ENCODE measurements at regions not wholly inside any gene's neighbourhood (a gene's known extent, or its start where the extent isn't known, plus 50 kb on each side); places are given as distances from the start of the nearest gene placed in this dataset.
A peak's percentile ranks its signal among the peaks of the same experiment; 100 is the strongest.
"Not testable (repeated sequence)": the region's sequence is repeated elsewhere in the genome, so short reads cannot be mapped to it uniquely, and the experiment has no call there.

DNA sequence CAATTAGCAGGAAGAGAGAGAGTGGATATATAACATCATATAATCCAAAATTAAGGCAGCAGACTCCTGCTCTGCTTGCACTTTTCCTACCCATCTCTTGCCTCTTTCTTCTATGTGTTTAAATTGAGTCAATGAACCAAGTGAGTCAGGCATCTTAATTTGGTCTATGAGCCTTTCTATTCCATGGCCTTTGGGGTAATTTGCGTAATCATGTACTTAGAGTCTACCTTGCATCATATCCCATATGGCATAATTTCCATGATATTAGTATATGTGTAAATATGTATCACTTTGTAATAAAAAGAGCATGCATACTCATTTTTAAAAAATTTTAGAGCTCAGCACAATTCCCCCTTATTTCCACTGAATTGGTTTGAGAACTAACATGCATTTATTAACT is 555.2 kb downstream of the STK39 start:
- DNase-seq = no peak

GRCh38 chr2:167689444-167689843 is 558.0 kb downstream of the STK39 start:
- DNase-seq = no peak

DNA sequence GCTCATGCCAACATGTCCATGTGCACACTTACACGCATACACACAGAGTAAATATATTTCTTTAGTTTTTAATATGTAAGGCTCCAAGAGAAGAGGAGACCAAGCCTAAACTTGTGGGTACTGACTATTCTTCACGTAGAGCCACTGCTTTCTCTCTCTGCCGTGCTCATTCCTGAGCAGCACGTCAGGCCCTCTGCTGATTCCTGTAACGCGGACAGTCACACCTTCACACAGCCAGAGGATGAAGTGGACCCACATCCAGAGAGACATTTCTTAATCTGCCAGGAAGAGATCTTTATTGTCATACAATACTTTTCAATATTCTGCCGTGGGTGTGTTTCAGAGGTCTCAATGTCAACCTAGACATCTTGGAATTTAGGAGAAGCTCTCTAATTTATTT is 560.7 kb downstream of the STK39 start:
- no peak for DNase-seq

GRCh38 chr2:167681234-167682015 is 566.0 kb downstream of the STK39 start:
- DNase-seq = peak in 10 of 56 donors; percentile 5 to 47 (median 26)

- DNase-seq = no peak
Measured at GRCh38 chr2:167678158-167678557, 569.2 kb downstream of the STK39 start.

DNA sequence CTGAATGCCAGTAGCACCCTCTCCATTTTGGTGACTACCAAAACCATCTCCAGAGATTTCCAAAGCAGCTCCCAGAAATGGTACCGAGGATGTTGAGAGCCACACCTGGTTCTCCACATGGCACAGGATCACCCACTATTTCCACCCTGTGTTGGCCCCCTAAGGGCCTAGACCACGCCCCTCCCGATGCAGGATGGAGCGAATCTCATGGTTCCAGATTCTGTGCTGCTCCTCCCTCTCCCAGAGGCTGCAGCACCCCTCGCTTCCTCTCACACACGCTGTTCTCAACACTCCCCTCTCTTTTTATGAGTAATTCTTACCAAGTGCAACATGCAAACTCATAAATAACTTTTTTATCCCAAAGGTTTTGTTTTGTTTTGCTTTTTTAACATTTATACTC is 571.5 kb downstream of the STK39 start:
- no peak for DNase-seq

DNA sequence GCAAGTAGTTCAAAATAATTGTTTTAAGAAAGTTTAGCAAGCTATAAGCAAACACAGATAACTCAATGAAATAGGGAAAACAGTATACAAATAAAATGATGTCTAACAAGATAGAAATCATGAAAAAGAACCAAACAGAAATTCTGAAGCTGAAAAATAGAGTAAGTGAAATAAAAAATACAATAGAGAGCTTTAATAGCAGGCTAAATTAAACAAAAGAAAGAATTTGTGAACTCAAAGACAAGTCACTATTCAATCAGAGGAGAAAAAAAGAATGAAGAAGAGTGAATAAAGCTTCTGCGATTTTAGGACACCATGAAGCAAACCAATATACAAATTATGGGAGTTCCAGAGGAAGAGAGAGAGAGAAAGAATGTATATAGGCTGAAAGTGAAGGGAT is 576.8 kb downstream of the STK39 start:
- no peak for DNase-seq

DNA sequence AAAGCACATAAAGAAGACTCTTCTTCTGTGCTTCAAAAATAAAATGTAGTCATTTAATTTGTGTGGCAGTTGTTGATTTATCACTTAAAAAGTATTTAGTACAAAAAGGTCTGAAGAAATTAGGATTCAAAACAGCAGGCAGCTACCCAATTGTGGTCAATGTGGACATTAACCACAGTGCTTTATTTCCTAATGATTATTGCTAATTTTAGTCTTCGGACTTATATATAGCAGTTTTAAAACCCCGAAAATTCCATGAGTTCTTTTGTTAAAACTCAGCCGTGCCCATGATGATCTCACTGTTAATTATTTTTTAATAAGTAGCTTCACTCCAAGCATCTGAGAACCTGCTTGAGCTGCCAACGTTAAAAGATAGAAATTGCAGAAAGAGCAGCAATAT is 594.3 kb downstream of the STK39 start:
- no peak for DNase-seq

GRCh38 chr2:167652401-167652800 is 595.0 kb downstream of the STK39 start:
- DNase-seq = no peak

- DNase-seq = no peak
Measured at GRCh38 chr2:167651406-167652151, 595.8 kb downstream of the STK39 start.

DNA sequence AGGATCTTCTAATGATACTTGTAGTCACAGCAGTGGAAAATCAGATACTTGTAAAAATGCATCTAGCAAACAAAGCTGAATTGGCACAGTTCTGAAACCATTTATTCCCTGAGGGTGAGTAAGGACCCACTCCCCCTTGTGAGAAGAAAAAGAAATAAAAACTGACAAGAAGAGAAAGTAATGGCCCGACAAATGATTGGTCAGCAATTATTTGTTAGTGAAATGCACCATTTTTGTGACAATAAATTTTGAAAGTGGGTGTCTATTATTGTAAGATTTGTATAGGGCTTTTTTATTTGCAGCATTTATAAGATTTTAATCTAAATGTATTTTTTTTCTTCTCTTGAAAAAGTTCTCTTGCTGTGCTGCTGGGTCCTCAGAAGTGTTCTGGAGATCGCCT is 600.8 kb downstream of the STK39 start:
- no peak for DNase-seq

- DNase-seq = no peak
Measured at GRCh38 chr2:167640096-167640495, 607.3 kb downstream of the STK39 start.

GRCh38 chr2:167637741-167638140 is 609.7 kb downstream of the STK39 start:
- DNase-seq = no peak

GRCh38 chr2:167632271-167632670 is 615.1 kb downstream of the STK39 start:
- DNase-seq = not testable (repeated sequence)

DNA sequence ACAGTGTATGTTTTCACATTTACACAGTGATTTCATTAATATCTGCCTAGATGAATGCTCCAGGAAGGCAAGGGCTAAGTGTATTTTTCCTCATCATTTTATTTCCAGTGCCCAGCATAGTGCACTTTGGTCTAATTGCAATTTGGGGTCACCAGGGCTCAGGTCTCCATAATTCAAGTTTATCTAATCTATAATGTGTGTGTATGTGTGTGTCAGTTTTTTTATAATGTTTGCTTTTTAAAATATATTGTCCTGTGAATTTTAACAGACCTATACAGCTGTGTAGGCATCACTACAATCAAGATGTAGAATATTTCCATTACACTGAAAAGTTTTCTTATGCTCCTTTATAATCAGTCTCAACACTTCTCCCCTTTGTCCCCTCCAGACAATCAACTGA is 620.4 kb downstream of the STK39 start:
- DNase-seq = no peak

DNA sequence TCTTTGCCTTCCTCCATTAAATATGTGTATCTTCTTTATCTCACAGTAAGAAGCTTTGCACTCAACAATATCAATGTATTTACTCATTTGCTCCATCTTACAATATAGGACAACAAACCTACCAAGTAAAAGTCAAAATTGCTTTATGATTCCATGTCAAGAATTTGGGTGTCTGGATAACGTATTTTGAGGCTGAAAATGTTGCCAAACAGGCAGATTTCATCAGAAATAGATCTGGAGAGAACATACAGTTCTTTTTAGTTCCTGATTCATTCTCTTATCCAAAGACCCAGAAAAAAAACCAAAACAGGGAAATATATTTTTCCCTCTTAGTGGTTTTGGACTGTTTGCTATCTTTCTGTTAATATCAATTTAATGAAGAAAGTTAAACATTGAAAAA is 621.1 kb downstream of the STK39 start:
- DNase-seq = no peak

DNA sequence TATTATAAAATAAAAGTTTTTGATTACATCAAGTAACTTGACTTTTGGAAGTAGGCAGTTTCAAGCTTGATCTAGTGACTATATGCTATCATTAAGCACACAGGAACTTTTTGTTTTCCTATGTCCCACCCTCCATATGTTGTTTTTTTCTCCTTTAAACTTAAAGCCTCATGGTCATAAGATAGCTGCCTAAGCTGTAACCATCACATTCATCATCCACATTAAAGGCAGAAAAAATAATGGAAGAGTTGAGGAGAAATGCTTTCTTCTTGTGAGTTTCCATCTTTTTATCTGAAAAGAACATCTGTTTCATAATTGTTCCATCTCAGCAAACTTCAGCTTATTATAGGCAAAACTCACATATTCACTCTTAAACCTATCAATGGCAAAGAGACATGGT is 630.4 kb downstream of the STK39 start:
- DNase-seq = no peak

DNA sequence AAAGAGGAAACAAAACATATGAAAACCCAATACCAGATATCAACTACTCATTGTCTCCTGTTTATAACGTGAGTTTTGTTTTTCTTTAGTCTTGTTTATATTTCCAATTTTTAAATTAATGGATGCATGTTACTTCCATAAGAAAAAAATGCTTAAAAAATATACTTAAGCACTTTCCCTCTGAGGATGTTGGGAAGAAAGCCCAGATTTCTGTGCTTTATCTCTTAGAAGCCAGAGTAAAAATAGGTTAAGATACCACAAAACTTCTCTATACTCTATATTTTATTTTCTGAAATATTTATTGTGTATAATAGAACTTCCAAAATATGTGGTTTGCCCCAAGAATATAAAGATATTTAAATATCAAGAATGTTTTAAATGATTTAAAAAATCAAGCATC is 633.9 kb downstream of the STK39 start:
- DNase-seq = no peak

GRCh38 chr2:167608487-167608886 is 638.9 kb downstream of the STK39 start:
- DNase-seq = no peak

DNA sequence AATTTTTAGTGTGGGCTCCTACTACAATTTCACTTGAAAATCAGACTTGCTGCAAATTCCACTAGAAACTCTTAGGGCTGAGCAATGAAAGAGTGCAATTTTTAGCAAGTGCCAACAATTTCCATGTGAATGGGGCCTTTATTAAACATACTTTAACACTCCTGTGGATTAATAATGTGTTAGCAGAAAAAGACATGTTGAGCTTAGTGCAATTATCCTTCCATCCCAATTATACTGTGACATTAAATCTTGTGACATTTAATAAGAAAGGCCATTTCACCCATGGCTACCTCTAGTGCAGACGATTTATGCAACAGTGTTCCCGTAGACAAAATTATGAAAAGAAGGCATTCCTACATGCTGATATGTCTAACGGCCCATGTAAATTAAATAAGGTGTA is 639.7 kb downstream of the STK39 start:
- no peak for DNase-seq

- DNase-seq = no peak
Measured at GRCh38 chr2:167607211-167607610, 640.2 kb downstream of the STK39 start.

GRCh38 chr2:167602122-167602521 is 645.3 kb downstream of the STK39 start:
- no peak for DNase-seq

DNA sequence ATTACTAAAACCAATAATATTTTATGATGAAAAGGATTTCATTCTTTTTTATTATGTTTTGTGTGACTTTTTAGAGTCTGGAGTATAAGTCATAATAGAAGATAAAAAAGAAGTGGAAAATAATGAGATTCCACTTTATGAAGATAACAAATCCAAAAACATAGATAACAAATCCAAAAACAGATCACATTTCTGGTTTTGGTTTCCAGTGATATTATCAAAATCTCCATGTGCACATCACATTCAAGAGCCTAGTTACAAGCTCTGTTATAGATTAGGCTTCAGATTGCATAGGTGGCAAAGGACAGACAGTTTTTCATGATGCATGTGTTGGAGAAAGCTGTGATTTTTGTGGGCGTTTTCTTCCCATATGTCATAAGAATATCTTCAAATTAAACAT is 648.2 kb downstream of the STK39 start:
- DNase-seq = peak in 1 of 56 donors; percentile 3

Data from amygdala (tissue), 56 donors.